ENCODE measurements at regions not wholly inside any gene's neighbourhood (a gene's known extent, or its start where the extent isn't known, plus 50 kb on each side); places are given as distances from the start of the nearest gene placed in this dataset.

DNA sequence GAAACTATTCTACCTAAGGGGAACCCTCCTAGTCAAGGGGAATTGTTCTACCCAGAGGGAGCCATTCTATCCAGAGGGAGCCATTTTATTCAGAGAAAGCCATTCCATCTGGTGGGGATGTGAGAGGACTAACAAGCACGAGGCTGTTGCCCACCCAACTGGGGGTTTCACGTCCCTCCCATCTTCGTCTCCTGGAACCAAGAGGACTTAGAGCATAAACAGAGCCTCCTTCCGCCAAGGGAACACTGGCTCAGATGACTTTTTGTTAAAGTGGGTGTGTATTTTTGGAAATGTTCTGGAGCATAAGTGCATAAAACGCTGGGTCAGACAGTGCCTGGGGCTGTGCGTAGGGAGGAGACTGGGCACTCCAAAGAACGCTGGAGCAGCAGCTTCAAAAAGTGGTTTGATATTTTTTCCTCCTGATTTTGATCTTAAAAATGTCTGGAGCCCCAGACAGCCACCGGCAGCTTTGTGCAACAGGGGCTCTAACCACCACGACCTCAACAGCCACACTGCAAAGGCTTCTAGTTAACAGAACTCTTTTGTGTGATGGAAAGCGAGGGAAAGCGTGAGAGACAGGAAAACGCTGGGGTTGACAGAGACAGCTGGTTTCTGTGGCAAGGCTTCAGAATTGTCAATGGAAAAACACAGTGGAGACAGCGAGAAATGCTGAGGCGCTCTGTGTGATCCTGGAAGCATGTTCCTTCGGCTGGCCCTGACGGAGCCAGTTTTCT is 363.6 kb upstream of the CAMK1G start:
- TF ChIP-seq CTCF (conservative IDR thresholded peaks at IDR 0.05 in 1 of 2, IDR thresholded peaks at IDR 0.05 in 1 of 2; ENCODE audit: extremely low read depth in 1 of 2, insufficient read depth in 1 of 2, low read depth in 1 of 2, low read length in 2 of 2) (no peak), EZH2 (IDR thresholded peaks at IDR 0.05; ENCODE audit: borderline replicate concordance, low read length) (no peak)
